GM23248 (cell line): ENCODE measurements at regions not wholly inside any gene's neighbourhood (a gene's known extent, or its start where the extent isn't known, plus 50 kb on each side); places are given as distances from the start of the nearest gene placed in this dataset.

Source experiments
- DNase-seq: peaks from one replicate; pipeline ENCODE4 v3.0.0-alpha.2; 2015
- H2AFZ ChIP-seq: fragments of 200-600 bp; sonication (generic); 2 replicates; pipeline ENCODE4 v1.6.1; 2016; ENCODE audit warnings: antibody characterized with exemption
- H3F3A ChIP-seq: fragments of 200-600 bp; sonication (generic); 2 replicates; pipeline ENCODE4 v1.6.1; 2016; ENCODE audit warnings: mild to moderate bottlenecking, antibody characterized with exemption, mixed run types; ENCODE audit not compliant: insufficient read depth
- H3K27ac ChIP-seq: fragments of 200-600 bp; sonication (generic); 2 replicates; pipeline ENCODE4 v1.5.1; 2016; ENCODE audit warnings: mild to moderate bottlenecking
- H3K27me3 ChIP-seq: fragments of 200-600 bp; sonication (generic); replicated peaks from 2 replicates; pipeline ENCODE4 v1.6.1; 2016; ENCODE audit warnings: mild to moderate bottlenecking; ENCODE audit not compliant: insufficient read depth
- H3K36me3 ChIP-seq: fragments of 200-600 bp; sonication (generic); 2 replicates; pipeline ENCODE4 v1.6.1; 2016; ENCODE audit warnings: low read depth, mild to moderate bottlenecking
- H3K4me1 ChIP-seq: fragments of 200-600 bp; sonication (generic); 2 replicates; pipeline ENCODE4 v1.6.1; 2016; ENCODE audit warnings: mild to moderate bottlenecking; ENCODE audit not compliant: insufficient read depth
- H3K4me2 ChIP-seq: fragments of 200-600 bp; sonication (generic); one replicate; pipeline ENCODE4 v1.6.1; 2016; ENCODE audit warnings: mild to moderate bottlenecking; ENCODE audit not compliant: unreplicated experiment
- H3K4me3 ChIP-seq: fragments of 200-600 bp; sonication (generic); 2 replicates; pipeline ENCODE4 v1.5.1; 2016; ENCODE audit warnings: mild to moderate bottlenecking
- H3K79me2 ChIP-seq: fragments of 200-600 bp; sonication (generic); 2 replicates; pipeline ENCODE4 v1.6.1; 2016; ENCODE audit warnings: mild to moderate bottlenecking; ENCODE audit not compliant: insufficient read depth
- H3K9ac ChIP-seq: fragments of 200-600 bp; sonication (generic); 2 replicates; pipeline ENCODE4 v1.6.1; 2016; ENCODE audit warnings: mild to moderate bottlenecking
- H3K9me2 ChIP-seq: fragments of 200-600 bp; sonication (generic); 2 replicates; pipeline ENCODE4 v1.6.1; 2016; ENCODE audit warnings: mixed run types, mild to moderate bottlenecking, moderate library complexity; ENCODE audit not compliant: insufficient read depth
- H3K9me3 ChIP-seq: fragments of 200-600 bp; sonication (generic); one replicate; pipeline ENCODE4 v1.6.1; 2017; ENCODE audit warnings: low read depth
- H4K20me1 ChIP-seq: fragments of 200-600 bp; sonication (generic); 2 replicates; pipeline ENCODE4 v1.6.0; 2016; ENCODE audit not compliant: insufficient read depth
- EZH2 ChIP-seq: fragments of 200-600 bp; sonication (generic); IDR thresholded peaks from 2 replicates; pipeline ENCODE4 v1.6.1; 2018; ENCODE audit warnings: antibody characterized with exemption, mild to moderate bottlenecking; ENCODE audit not compliant: insufficient read depth, poor library complexity, severe bottlenecking
- EZH2phosphoT487 ChIP-seq: fragments of 200-600 bp; sonication (generic); IDR thresholded peaks from 2 replicates; pipeline ENCODE4 v1.6.1; 2018; ENCODE audit warnings: antibody characterized with exemption, moderate library complexity, mild to moderate bottlenecking, low read depth; ENCODE audit not compliant: insufficient read depth
- WGBS, 2 experiments: methylation state at CpG; one replicate each; pipeline ENCODE4 v1.1.6; 2015 to 2017; ENCODE audit warnings: low lambda C conversion rate in 2 of 2, low coverage in 1 of 2; ENCODE audit errors: missing lambda C conversion rate in 2 of 2; 5-methylcytosine and 5-hydroxymethylcytosine counted together
- in situ Hi-C: fragments of 300-500 bp; cut with MboI; formaldehyde crosslinking; loops from 2 replicates; pipeline ENCODE4 v1.15.0; 2020

DNA sequence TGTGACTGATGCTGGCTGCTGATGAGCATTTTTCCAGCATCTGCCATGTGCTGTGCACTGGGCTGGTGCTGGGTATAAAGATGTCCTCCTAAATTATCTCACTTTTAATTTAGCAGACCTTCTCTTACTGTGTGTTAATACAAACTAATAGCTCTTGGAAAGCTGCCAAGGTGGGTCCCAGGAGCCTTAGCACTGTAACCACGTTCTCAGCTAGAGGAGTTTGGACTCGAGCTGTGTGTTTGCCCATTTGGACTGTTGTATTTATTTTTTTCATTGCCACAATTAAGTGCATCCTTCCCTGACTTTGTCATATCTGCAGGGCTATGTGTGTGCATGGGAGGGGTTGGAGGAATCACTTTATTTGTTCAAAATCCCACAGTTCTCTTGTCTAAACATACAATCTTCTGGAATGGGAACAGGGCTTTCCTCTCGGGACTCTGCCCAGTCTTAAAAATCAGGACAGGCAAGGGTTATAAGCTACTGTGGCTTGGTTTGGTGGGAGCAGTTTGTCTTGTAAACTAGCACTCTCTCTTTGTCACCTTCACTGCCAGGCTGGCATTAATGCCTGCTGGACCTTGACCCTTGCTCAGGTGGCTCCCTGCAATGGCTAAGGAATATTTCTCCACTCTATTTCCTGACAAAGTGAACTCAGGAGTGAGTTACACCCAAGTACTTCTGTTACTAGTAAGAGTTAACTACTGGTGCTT, 129.7 kb upstream of the MGAT5 start:
- H3K9ac ChIP-seq: no peak overlapping the region
- no peaks in the 10 kb centered on the region for H4K20me1 ChIP-seq
- H3K36me3 ChIP-seq: no peaks in the 10 kb centered on the region
- peaks cover 3% of the 10 kb centered on the region for H3K4me1 ChIP-seq
- in situ Hi-C loops: loop anchor here (10.0 to 25.0 kb wide), 2 partner anchors 111 to 763 kb away; no protein-coding TSS in a partner anchor
- WGBS, 2 experiments: 46 to 51% methylated on average over 3 of the region's 3 CpGs
- H3K4me2 ChIP-seq: no peak overlapping the region
- H3K4me3 ChIP-seq: no peak overlapping the region
- no peak overlapping the region for H3K27ac ChIP-seq
- no peaks in the 10 kb centered on the region for H3K9me3 ChIP-seq
- no peaks in the 10 kb centered on the region for H3K27me3 ChIP-seq
- H2AFZ ChIP-seq: no peak overlapping the region
- no peak for DNase-seq
- peaks cover 3% of the 10 kb centered on the region for H3F3A ChIP-seq
- no peaks in the 10 kb centered on the region for H3K9me2 ChIP-seq
- TF ChIP-seq EZH2phosphoT487 (no peak), EZH2 (no peak)
- peaks cover 71% of the 10 kb centered on the region for H3K79me2 ChIP-seq

DNA sequence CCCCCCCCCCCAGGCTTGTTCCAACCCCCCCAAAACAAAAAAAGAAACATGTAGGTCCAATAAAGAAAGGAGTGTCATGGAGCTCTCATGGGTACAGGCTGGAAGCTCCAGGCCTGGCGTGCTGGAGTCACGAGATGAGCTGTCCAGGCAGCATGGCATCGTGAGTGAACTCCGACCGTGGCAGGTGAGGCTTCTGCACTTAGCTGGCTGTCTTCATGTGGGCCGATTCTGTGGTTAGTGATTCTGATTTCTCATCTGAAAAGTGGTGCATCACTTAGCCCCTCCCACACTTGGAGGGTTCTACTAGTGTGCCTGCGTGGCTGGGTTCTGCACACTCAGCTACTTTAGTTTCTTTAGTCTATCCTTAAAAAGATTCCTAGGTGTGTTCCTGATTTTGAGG, 126.4 kb upstream of the MGAT5 start:
- no peaks in the 10 kb centered on the region for H3K36me3 ChIP-seq
- no peaks in the 10 kb centered on the region for H3K4me1 ChIP-seq
- no peak for DNase-seq
- H3K4me3 ChIP-seq: no peak overlapping the region
- no peaks in the 10 kb centered on the region for H3K9me2 ChIP-seq
- H3K79me2 ChIP-seq: peaks cover 83% of the 10 kb centered on the region
- H3K9ac ChIP-seq: no peak overlapping the region
- H3F3A ChIP-seq: no peaks in the 10 kb centered on the region
- H4K20me1 ChIP-seq: no peaks in the 10 kb centered on the region
- in situ Hi-C loops: loop anchor here (10.0 kb wide), 1 partner anchor 107 kb away; no protein-coding TSS in a partner anchor
- no peaks in the 10 kb centered on the region for H3K9me3 ChIP-seq
- TF ChIP-seq EZH2phosphoT487 (no peak), EZH2 (no peak)
- WGBS, 2 experiments: 94 to 96% methylated on average over 7 of the region's 7 CpGs
- no peak overlapping the region for H3K27ac ChIP-seq
- H3K27me3 ChIP-seq: no peaks in the 10 kb centered on the region
- no peak overlapping the region for H2AFZ ChIP-seq
- no peak overlapping the region for H3K4me2 ChIP-seq

DNA sequence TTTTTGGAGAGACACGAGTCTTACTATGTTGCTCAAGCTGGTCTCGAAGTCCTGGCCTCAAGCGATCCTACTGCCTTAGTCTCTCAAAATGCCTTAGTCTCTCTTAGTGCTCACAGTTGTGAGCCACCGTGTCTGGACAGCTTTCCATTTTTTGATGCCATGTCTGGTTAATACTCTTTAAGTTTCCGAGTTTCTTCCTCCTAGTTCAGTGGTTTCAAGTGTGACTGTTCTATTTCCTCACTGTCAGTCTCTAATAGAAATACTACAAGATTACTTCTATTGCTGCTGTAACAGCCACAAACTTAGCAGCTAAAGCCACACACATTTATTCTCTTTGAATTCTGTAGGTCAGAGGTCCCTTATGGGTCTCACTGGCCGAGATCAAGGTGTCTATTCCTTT, 125.1 kb upstream of the MGAT5 start:
- no peaks in the 10 kb centered on the region for H3K4me1 ChIP-seq
- 68 to 81% methylated on average over 6 of the region's 6 CpGs for WGBS, 2 experiments
- H3K27ac ChIP-seq: no peak overlapping the region
- peaks cover 75% of the 10 kb centered on the region for H3K79me2 ChIP-seq
- no peaks in the 10 kb centered on the region for H3K27me3 ChIP-seq
- TF ChIP-seq EZH2phosphoT487: no peak
- no peak for TF ChIP-seq EZH2
- no peaks in the 10 kb centered on the region for H4K20me1 ChIP-seq
- H3K9me2 ChIP-seq: no peaks in the 10 kb centered on the region
- in situ Hi-C loops: loop anchor here (10.0 kb wide), 1 partner anchor 106 kb away; no protein-coding TSS in a partner anchor
- no peak overlapping the region for H3K9ac ChIP-seq
- H3F3A ChIP-seq: no peaks in the 10 kb centered on the region
- H3K4me2 ChIP-seq: no peak overlapping the region
- H2AFZ ChIP-seq: no peak overlapping the region
- no peaks in the 10 kb centered on the region for H3K9me3 ChIP-seq
- no peak overlapping the region for H3K4me3 ChIP-seq
- H3K36me3 ChIP-seq: no peaks in the 10 kb centered on the region
- no peak for DNase-seq

DNA sequence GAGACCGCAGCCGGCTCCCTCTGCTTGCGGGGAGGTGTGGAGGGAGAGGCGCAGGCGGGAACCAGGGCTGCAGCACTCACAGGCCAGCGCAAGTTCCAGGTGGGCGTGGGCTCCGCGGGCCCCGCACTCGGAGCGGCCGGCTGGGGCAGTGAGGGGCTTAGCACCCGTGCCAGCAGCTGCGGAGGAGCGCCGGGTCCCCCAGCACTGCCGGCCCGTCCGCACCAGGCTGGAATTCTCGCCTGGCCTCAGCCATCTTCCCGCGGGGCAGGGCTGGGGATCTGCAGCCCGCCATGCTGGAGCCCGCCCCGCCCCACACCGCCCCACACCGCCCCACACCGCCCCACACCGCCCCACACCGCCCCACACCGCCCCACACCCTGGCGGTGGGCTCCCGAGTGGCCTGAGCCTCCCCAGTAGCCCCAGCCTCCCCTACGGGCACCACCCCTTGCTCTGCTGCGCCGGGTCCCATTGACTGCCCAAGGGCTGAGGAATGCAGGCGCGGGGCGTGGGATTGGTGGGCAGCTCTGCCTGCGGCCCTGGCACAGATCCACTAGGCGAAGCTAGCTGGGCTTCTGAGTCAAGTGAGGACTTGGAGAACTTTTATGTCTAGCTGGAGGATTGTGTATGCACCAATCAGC, 123.9 kb upstream of the MGAT5 start:
- H3K4me2 ChIP-seq: no peak overlapping the region
- no peaks in the 10 kb centered on the region for H4K20me1 ChIP-seq
- in situ Hi-C loops: loop anchor here (10.0 kb wide), 1 partner anchor 105 kb away; no protein-coding TSS in a partner anchor
- no peaks in the 10 kb centered on the region for H3F3A ChIP-seq
- no peak overlapping the region for H3K27ac ChIP-seq
- 95 to 98% methylated on average over 24 to 41 of the region's 42 CpGs for WGBS, 2 experiments
- TF ChIP-seq EZH2phosphoT487: no peak
- no peak for TF ChIP-seq EZH2
- no peak for DNase-seq
- H3K9me2 ChIP-seq: no peaks in the 10 kb centered on the region
- no peaks in the 10 kb centered on the region for H3K27me3 ChIP-seq
- H3K9me3 ChIP-seq: no peaks in the 10 kb centered on the region
- no peaks in the 10 kb centered on the region for H3K36me3 ChIP-seq
- no peaks in the 10 kb centered on the region for H3K4me1 ChIP-seq
- no peak overlapping the region for H3K4me3 ChIP-seq
- H3K79me2 ChIP-seq: peaks cover 70% of the 10 kb centered on the region
- no peak overlapping the region for H2AFZ ChIP-seq
- H3K9ac ChIP-seq: no peak overlapping the region
